SK-N-MC (cell line): ENCODE measurements at regions not wholly inside any gene's neighbourhood (a gene's known extent, or its start where the extent isn't known, plus 50 kb on each side); places are given as distances from the start of the nearest gene placed in this dataset.

Experiments used
- EZH2 ChIP-seq: fragments of 200-600 bp; sonication (generic); IDR thresholded peaks from one replicate; pipeline ENCODE4 v1.6.1; 2017; ENCODE audit warnings: antibody characterized with exemption
- POLR2AphosphoS5 ChIP-seq: IDR thresholded peaks from 2 replicates; pipeline ENCODE4 v1.6.1; 2012; ENCODE audit warnings: mild to moderate bottlenecking, low read depth, low read length, borderline replicate concordance

DNA sequence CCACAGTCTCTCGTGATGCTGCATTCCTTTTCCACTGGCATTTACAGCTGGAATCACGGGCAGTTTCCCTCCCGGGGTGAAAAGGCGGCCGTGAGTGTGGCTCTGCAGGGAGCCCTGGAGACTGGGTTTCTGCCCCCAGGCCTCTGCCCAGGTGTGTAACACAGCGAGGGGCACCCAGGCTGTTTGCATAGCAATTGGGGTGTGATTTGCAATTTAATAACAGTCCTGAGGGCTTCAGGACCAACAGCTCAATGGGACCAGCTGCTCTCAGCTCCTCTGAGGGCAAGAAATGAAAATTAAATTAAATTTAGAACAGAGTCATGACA is 99.0 kb upstream of the SHOX start:
- TF ChIP-seq EZH2 = no peak
- TF ChIP-seq POLR2AphosphoS5 = no peak
